H1 (cell line): ENCODE measurements at regions not wholly inside any gene's neighbourhood (a gene's known extent, or its start where the extent isn't known, plus 50 kb on each side); places are given as distances from the start of the nearest gene placed in this dataset.

Source experiments
- CTCF ChIA-PET: fragments of 300-600 bp; sonication (Branson Sonifier 250); formaldehyde crosslinking; loops from one replicate; lab custom pipeline; 2021; ENCODE audit not compliant: partially characterized antibody; lab: Charles Lee
- POLR2A ChIA-PET: fragments of 300-600 bp; sonication (Branson Sonifier 250); formaldehyde crosslinking; loops from one replicate; lab custom pipeline; 2021; ENCODE audit warnings: inconsistent platforms; ENCODE audit not compliant: partially characterized antibody; lab: Charles Lee
- DNase-seq, 2 experiments: peaks; one replicate each; pipeline versions ENCODE4 v3.0.0 to v3.0.0-alpha.2; 2010 to 2022; ENCODE audit warnings: low spot score in 2 of 2, low read depth in 1 of 2, mixed read lengths in 1 of 2
- FAIRE-seq: peaks from 2 replicates; lab custom pipeline; 2011; peaks lifted over from hg19 to GRCh38; lab: Jason Lieb, UNC
- H2AFZ ChIP-seq: 2 replicates; pipeline ENCODE4 v1.8.1; 2012; ENCODE audit warnings: low read length, inconsistent platforms
- H2AK5ac ChIP-seq: 2 replicates; pipeline ENCODE4 v1.6.1; 2013; ENCODE audit warnings: low read depth, low read length
- H2BK120ac ChIP-seq: replicated peaks from 2 replicates; pipeline ENCODE3; 2013; ENCODE audit warnings: low read depth, low read length, inconsistent platforms
- H2BK12ac ChIP-seq: 2 replicates; pipeline ENCODE4 v1.6.1; 2013; ENCODE audit warnings: low read depth, low read length
- H2BK15ac ChIP-seq: 2 replicates; pipeline ENCODE4 v1.6.1; 2013; ENCODE audit warnings: low read length
- H2BK20ac ChIP-seq: 2 replicates; pipeline ENCODE4 v1.6.1; 2013; ENCODE audit warnings: low read length
- H2BK5ac ChIP-seq: 2 replicates; pipeline ENCODE4 v1.6.1; 2013; ENCODE audit warnings: low read depth, low read length
- H3K14ac ChIP-seq: 2 replicates; pipeline ENCODE4 v1.6.1; 2013; ENCODE audit warnings: inconsistent platforms; ENCODE audit not compliant: insufficient read length
- H3K18ac ChIP-seq: 2 replicates; pipeline ENCODE4 v1.6.1; 2013; ENCODE audit warnings: low read length; ENCODE audit errors: extremely low read depth
- H3K23ac ChIP-seq: 2 replicates; pipeline ENCODE4 v1.6.1; 2013; ENCODE audit warnings: inconsistent platforms; ENCODE audit not compliant: insufficient read length
- H3K23me2 ChIP-seq: 2 replicates; pipeline ENCODE4 v1.6.1; 2013; ENCODE audit warnings: low read depth, low read length
- H3K27ac ChIP-seq: 2 replicates; pipeline ENCODE4 v1.6.1; 2011; ENCODE audit warnings: low read depth, low read length, inconsistent platforms
- H3K27me3 ChIP-seq, 4 experiments: replicated peaks in 1 of 4; 1 replicate in 1 of 4; 2 replicates in 3 of 4; pipeline versions ENCODE4 v1.6.1 to v1.8.1; 2011 to 2013; ENCODE audit warnings: low read length in 3 of 4, mild to moderate bottlenecking in 3 of 4, inconsistent platforms in 2 of 4, mixed read lengths in 2 of 4, moderate library complexity in 1 of 4; ENCODE audit not compliant: control insufficient read depth in 3 of 4, insufficient read depth in 3 of 4; ENCODE audit errors: extremely low read depth in 1 of 4
- H3K36me3 ChIP-seq, 4 experiments: 2 replicates each; pipeline versions ENCODE4 v1.6.1 to v1.8.1; 2011 to 2013; ENCODE audit warnings: mild to moderate bottlenecking in 4 of 4, low read length in 3 of 4, moderate library complexity in 2 of 4, control low read depth in 1 of 4, inconsistent platforms in 1 of 4; ENCODE audit not compliant: insufficient read depth in 4 of 4, control insufficient read depth in 2 of 4
- H3K4ac ChIP-seq: replicated peaks from 2 replicates; pipeline ENCODE3; 2013; ENCODE audit warnings: low read length, low read depth, mixed read lengths, inconsistent platforms; ENCODE audit not compliant: insufficient read length
- H3K4me1 ChIP-seq, 4 experiments: replicated peaks in 1 of 4; 1 replicate in 1 of 4; 2 replicates in 3 of 4; pipeline versions ENCODE4 v1.6.1 to v1.8.1; 2011 to 2013; ENCODE audit warnings: low read length in 3 of 4, inconsistent platforms in 2 of 4, mixed read lengths in 1 of 4; ENCODE audit not compliant: insufficient read depth in 4 of 4, control insufficient read depth in 3 of 4
- H3K4me2 ChIP-seq, 2 experiments: 2 replicates each; pipeline versions ENCODE4 v1.6.1 to v1.8.1; 2011 to 2013; ENCODE audit warnings: low read depth in 2 of 2, low read length in 2 of 2, control low read depth in 1 of 2, inconsistent platforms in 1 of 2, mild to moderate bottlenecking in 1 of 2; ENCODE audit not compliant: insufficient read depth in 1 of 2
- H3K4me3 ChIP-seq, 4 experiments: fragments of 200-600, 300-600 bp in 1 of 4; sonication (generic), shearing (Covaris generic), sonication (Bioruptor Twin) in 1 of 4; 2 replicates each; pipeline versions ENCODE4 v1.5.1 to v1.8.1; 2011 to 2016; ENCODE audit warnings: low read length in 4 of 4, low read depth in 3 of 4, control low read depth in 2 of 4, inconsistent platforms in 2 of 4, mild to moderate bottlenecking in 2 of 4, mixed read lengths in 1 of 4, moderate library complexity in 1 of 4; ENCODE audit not compliant: insufficient read depth in 2 of 4; ENCODE audit errors: extremely low read depth in 1 of 4
- H3K56ac ChIP-seq: replicated peaks from 2 replicates; pipeline ENCODE3; 2013; ENCODE audit warnings: low read depth, mild to moderate bottlenecking, mixed read lengths, low read length, inconsistent platforms; ENCODE audit not compliant: insufficient read length
- H3K79me1 ChIP-seq: 2 replicates; pipeline ENCODE4 v1.6.1; 2013; ENCODE audit warnings: low read depth, low read length, control low read depth
- H3K79me2 ChIP-seq, 2 experiments: 2 replicates each; pipeline versions ENCODE4 v1.6.1 to v1.8.1; 2012 to 2013; ENCODE audit warnings: low read length in 2 of 2, mild to moderate bottlenecking in 2 of 2, inconsistent platforms in 1 of 2; ENCODE audit not compliant: insufficient read depth in 2 of 2, control insufficient read depth in 1 of 2
- H3K9ac ChIP-seq, 4 experiments: replicated peaks in 1 of 4; 1 replicate in 1 of 4; 2 replicates in 3 of 4; pipeline versions ENCODE4 v1.6.1 to v1.8.1; 2011 to 2013; ENCODE audit warnings: low read depth in 3 of 4, low read length in 3 of 4, control low read depth in 2 of 4, mild to moderate bottlenecking in 2 of 4, moderate library complexity in 2 of 4, inconsistent platforms in 1 of 4; ENCODE audit errors: extremely low read depth in 1 of 4
- H3K9me3 ChIP-seq, 2 experiments: 2 replicates each; pipeline versions ENCODE4 v1.6.1 to v1.8.1; 2012 to 2013; ENCODE audit warnings: mild to moderate bottlenecking in 2 of 2, moderate library complexity in 2 of 2, control low read depth in 1 of 2, inconsistent platforms in 1 of 2, low read depth in 1 of 2, low read length in 1 of 2, mixed read lengths in 1 of 2; ENCODE audit not compliant: insufficient read depth in 2 of 2
- H4K20me1 ChIP-seq, 2 experiments: replicated peaks in 1 of 2; 2 replicates each; pipeline versions ENCODE3 to v1.8.1; 2011 to 2013; ENCODE audit warnings: inconsistent platforms in 2 of 2, low read length in 2 of 2, mild to moderate bottlenecking in 1 of 2; ENCODE audit not compliant: insufficient read depth in 2 of 2, control insufficient read depth in 1 of 2
- H4K5ac ChIP-seq: 2 replicates; pipeline ENCODE4 v1.6.1; 2013; ENCODE audit warnings: low read length, low read depth, mixed read lengths, inconsistent platforms; ENCODE audit not compliant: insufficient read length
- H4K8ac ChIP-seq: 2 replicates; pipeline ENCODE4 v1.8.0; 2013; ENCODE audit warnings: mild to moderate bottlenecking, moderate library complexity, low read length, inconsistent platforms; ENCODE audit not compliant: insufficient read depth; ENCODE audit errors: extremely low read depth
- H4K91ac ChIP-seq: replicated peaks from 2 replicates; pipeline ENCODE3; 2013; ENCODE audit warnings: low read length, mixed read lengths, inconsistent platforms; ENCODE audit not compliant: insufficient read length
- CTBP2 ChIP-seq: IDR thresholded peaks from 2 replicates; pipeline ENCODE4 v1.7.0; 2011; ENCODE audit warnings: borderline replicate concordance, mild to moderate bottlenecking, moderate library complexity, mixed read lengths, low read length; ENCODE audit not compliant: insufficient read depth, insufficient read length
- EZH2 ChIP-seq: fragments of 200-600 bp; sonication (generic); IDR thresholded peaks from 2 replicates; pipeline ENCODE4 v1.7.1; 2012; ENCODE audit warnings: low read depth, mild to moderate bottlenecking, moderate library complexity, low read length, inconsistent platforms; ENCODE audit not compliant: severe bottlenecking
- HDAC6 ChIP-seq: IDR thresholded peaks from one replicate; pipeline ENCODE4 v1.7.1; 2012; ENCODE audit warnings: low read depth, mild to moderate bottlenecking, inconsistent platforms, low read length, moderate library complexity
- JUN ChIP-seq: IDR thresholded peaks from 2 replicates; pipeline ENCODE4 v1.6.1; 2011; ENCODE audit warnings: low read depth, mild to moderate bottlenecking, improper control_type of control experiment, low read length
- POU5F1 ChIP-seq: IDR thresholded peaks from 2 replicates; pipeline ENCODE4 v1.6.1; 2011; ENCODE audit warnings: low read depth, mild to moderate bottlenecking, low read length, moderate library complexity
- RBBP5 ChIP-seq: IDR thresholded peaks from 2 replicates; pipeline ENCODE4 v1.7.1; 2012; ENCODE audit warnings: low read depth, mild to moderate bottlenecking, inconsistent platforms, low read length, moderate library complexity, borderline replicate concordance
- RXRA ChIP-seq: IDR thresholded peaks from 2 replicates; pipeline ENCODE4 v1.6.1; 2011; ENCODE audit warnings: low read depth, mild to moderate bottlenecking, low read length, moderate library complexity; ENCODE audit not compliant: insufficient read depth
- TBP ChIP-seq: IDR thresholded peaks from 2 replicates; pipeline ENCODE4 v1.6.1; 2011; ENCODE audit warnings: low read depth, low read length, improper control_type of control experiment
- TEAD4 ChIP-seq: IDR thresholded peaks from 2 replicates; pipeline ENCODE4 v1.6.1; 2012; ENCODE audit warnings: low read depth, low read length, inconsistent platforms, mixed read lengths
- WGBS, 2 experiments: shearing (Covaris generic) in 1 of 2; methylation state at CpG; one replicate each; pipeline versions ENCODE4 v1.1.6 to v1.1.7; 2013 to 2015; ENCODE audit warnings: low lambda C conversion rate in 2 of 2, mixed read lengths in 2 of 2, inconsistent platforms in 1 of 2, low coverage in 1 of 2, missing lambda C conversion rate in 1 of 2; ENCODE audit not compliant: insufficient replicate concordance in 2 of 2, insufficient coverage in 1 of 2, insufficient read length in 1 of 2; ENCODE audit errors: extremely low coverage in 1 of 2, missing lambda C conversion rate in 1 of 2; 5-methylcytosine and 5-hydroxymethylcytosine counted together

- no peak overlapping the region for H2BK12ac ChIP-seq
- H3K23ac ChIP-seq = no peak overlapping the region
- no peak overlapping the region for H3K9ac ChIP-seq
- H3K27me3 ChIP-seq = no peaks in the 10 kb centered on the region
- H2BK5ac ChIP-seq = no peak overlapping the region
- no peak overlapping the region for H2BK15ac ChIP-seq
- no peak overlapping the region for H4K5ac ChIP-seq
- no peaks in the 10 kb centered on the region for H3K79me1 ChIP-seq
- no peak overlapping the region for H2AFZ ChIP-seq
- H3K4me1 ChIP-seq = no peaks in the 10 kb centered on the region
- H3K4me2 ChIP-seq = no peak overlapping the region
- no peak overlapping the region for H3K14ac ChIP-seq
- DNase-seq (no peak), FAIRE-seq (no peak)
- no peak overlapping the region for H3K4ac ChIP-seq
- no peaks in the 10 kb centered on the region for H3K23me2 ChIP-seq
- no peak overlapping the region for H4K8ac ChIP-seq
- no peaks in the 10 kb centered on the region for H3K36me3 ChIP-seq
- no peak overlapping the region for H2BK120ac ChIP-seq
- H3K79me2 ChIP-seq = no peaks in the 10 kb centered on the region
- ChIA-PET CTCF (interaction anchor here (1.7 kb wide), 1 partner anchor 181 kb away, joined by 3 read pairs; no protein-coding TSS in a partner anchor), POLR2A (no interaction called here)
- 94% methylated on average over 2 of the region's 2 CpGs; no CpG with 5 or more reads in 1 of the 2 experiments for WGBS, 2 experiments
- no peak overlapping the region for H3K4me3 ChIP-seq
- no peak overlapping the region for H3K18ac ChIP-seq
- H2AK5ac ChIP-seq = no peak overlapping the region
- H4K20me1 ChIP-seq = no peaks in the 10 kb centered on the region
- H3K27ac ChIP-seq = no peak overlapping the region
- no peak overlapping the region for H4K91ac ChIP-seq
- H2BK20ac ChIP-seq = no peak overlapping the region
- no peak for TF ChIP-seq TEAD4
- no peak for TF ChIP-seq EZH2
- TF ChIP-seq HDAC6 = no peak
- TF ChIP-seq POU5F1 = no peak
- no peak for TF ChIP-seq RBBP5
- TF ChIP-seq JUN = no peak
- no peak for TF ChIP-seq TBP
- no peak for TF ChIP-seq CTBP2
- TF ChIP-seq RXRA = no peak
- H3K56ac ChIP-seq = no peak overlapping the region
- no peaks in the 10 kb centered on the region for H3K9me3 ChIP-seq
These were observed 120.2 kb upstream of the NCAM2 start for GRCh38 chr21:20877976-20878375.
